Neural cell (in vitro differentiated cells): ENCODE measurements at regions not wholly inside any gene's neighbourhood (a gene's known extent, or its start where the extent isn't known, plus 50 kb on each side); places are given as distances from the start of the nearest gene placed in this dataset.

Source experiments
- H2AFZ ChIP-seq: fragments of 200-600, 300-800 bp; sonication (generic), shearing (Covaris generic); 2 replicates; pipeline ENCODE4 v1.6.0; 2014; ENCODE audit warnings: low read depth, mild to moderate bottlenecking, antibody characterized with exemption, low read length, moderate library complexity
- H3F3A ChIP-seq: fragments of 200-600 bp; shearing (Covaris generic); 2 replicates; pipeline ENCODE4 v1.6.1; 2016; ENCODE audit warnings: mild to moderate bottlenecking, moderate library complexity, mixed read lengths, antibody characterized with exemption, low read length; ENCODE audit not compliant: insufficient read depth, poor library complexity, severe bottlenecking
- H3K27ac ChIP-seq: fragments of 200-600, 300-800 bp; sonication (generic), shearing (Covaris generic); 2 replicates; pipeline ENCODE4 v1.5.1; 2014; ENCODE audit warnings: mild to moderate bottlenecking, low read length, moderate library complexity
- H3K27me3 ChIP-seq: fragments of 300-800, 200-600 bp; sonication (generic), shearing (Covaris generic); 2 replicates; pipeline ENCODE4 v1.6.0; 2014; ENCODE audit warnings: mild to moderate bottlenecking, low read depth, low read length, moderate library complexity; ENCODE audit not compliant: insufficient read depth
- H3K36me3 ChIP-seq: fragments of 300-800, 200-600 bp; sonication (generic), shearing (Covaris generic); 2 replicates; pipeline ENCODE4 v1.5.1; 2014; ENCODE audit warnings: mild to moderate bottlenecking, antibody characterized with exemption, low read length, moderate library complexity; ENCODE audit not compliant: insufficient read depth
- H3K4me2 ChIP-seq: fragments of 300-800, 200-600 bp; sonication (generic), shearing (Covaris generic); 2 replicates; pipeline ENCODE4 v1.6.0; 2014; ENCODE audit warnings: mild to moderate bottlenecking, low read length
- H3K4me3 ChIP-seq: fragments of 300-800, 200-600 bp; sonication (generic), shearing (Covaris generic); 2 replicates; pipeline ENCODE4 v1.5.1; 2014; ENCODE audit warnings: mild to moderate bottlenecking, low read length, moderate library complexity
- H3K79me2 ChIP-seq: fragments of 200-600 bp; shearing (Covaris generic); replicated peaks from 2 replicates; pipeline ENCODE4 v1.6.0; 2014; ENCODE audit warnings: mild to moderate bottlenecking, low read length, moderate library complexity; ENCODE audit not compliant: insufficient read depth
- H3K9ac ChIP-seq: fragments of 300-800, 200-600 bp; sonication (generic), shearing (Covaris generic); 2 replicates; pipeline ENCODE4 v1.6.1; 2016; ENCODE audit warnings: mild to moderate bottlenecking, low read length, mixed read lengths
- H3K9me2 ChIP-seq: fragments of 200-600 bp; shearing (Covaris generic); 2 replicates; pipeline ENCODE4 v1.6.1; 2016; ENCODE audit warnings: mild to moderate bottlenecking, low read length, mixed read lengths; ENCODE audit not compliant: insufficient read depth
- H3K9me3 ChIP-seq: fragments of 200-600, 300-800 bp; sonication (generic), shearing (Covaris generic); 2 replicates; pipeline ENCODE4 v1.6.1; 2016; ENCODE audit warnings: mild to moderate bottlenecking, mixed run types, low read length, moderate library complexity, mixed read lengths
- H4K20me1 ChIP-seq: fragments of 200-600 bp; shearing (Covaris generic); 2 replicates; pipeline ENCODE4 v1.6.1; 2016; ENCODE audit warnings: mild to moderate bottlenecking, mixed run types; ENCODE audit not compliant: insufficient read depth
- CTCF ChIP-seq: fragments of 450-650 bp; IDR thresholded peaks from 2 replicates; pipeline ENCODE4 v1.5.1; 2014; ENCODE audit warnings: antibody characterized with exemption, mild to moderate bottlenecking, moderate library complexity; ENCODE audit not compliant: poor library complexity, severe bottlenecking
- EP300 ChIP-seq: fragments of 450-650 bp; conservative IDR thresholded peaks from 2 replicates; pipeline ENCODE4 v1.6.1; 2014; ENCODE audit warnings: antibody characterized with exemption, mild to moderate bottlenecking, moderate library complexity; ENCODE audit not compliant: poor library complexity, severe bottlenecking
- EZH2 ChIP-seq: fragments of 200-600, 300-800 bp; shearing (Covaris generic), sonication (generic); IDR thresholded peaks from 2 replicates; pipeline ENCODE4 v1.6.1; 2014; ENCODE audit warnings: antibody characterized with exemption, low read length, borderline replicate concordance, mild to moderate bottlenecking; ENCODE audit not compliant: insufficient read depth, poor library complexity, severe bottlenecking
- MXI1 ChIP-seq: fragments of 450-650 bp; conservative IDR thresholded peaks from 2 replicates; pipeline ENCODE4 v1.6.1; 2014; ENCODE audit warnings: antibody characterized with exemption, mild to moderate bottlenecking; ENCODE audit not compliant: poor library complexity, severe bottlenecking
- POLR2AphosphoS5 ChIP-seq: IDR thresholded peaks from 2 replicates; pipeline ENCODE4 v1.6.1; 2012
- RAD21 ChIP-seq: fragments of 450-650 bp; conservative IDR thresholded peaks from 2 replicates; pipeline ENCODE4 v1.6.1; 2014; ENCODE audit warnings: antibody characterized with exemption, mild to moderate bottlenecking, moderate library complexity
- SMC3 ChIP-seq: fragments of 450-650 bp; conservative IDR thresholded peaks from 2 replicates; pipeline ENCODE4 v1.6.1; 2014; ENCODE audit warnings: antibody characterized with exemption, mild to moderate bottlenecking, moderate library complexity; ENCODE audit not compliant: poor library complexity
- TAF1 ChIP-seq: IDR thresholded peaks from 2 replicates; pipeline ENCODE4 v1.6.1; 2012; ENCODE audit warnings: low read depth
- TF ChIP-seq, protein P1 (sequence below): IDR thresholded peaks from 2 replicates; pipeline ENCODE4 v1.6.1; 2012; ENCODE audit warnings: borderline replicate concordance

DNA sequence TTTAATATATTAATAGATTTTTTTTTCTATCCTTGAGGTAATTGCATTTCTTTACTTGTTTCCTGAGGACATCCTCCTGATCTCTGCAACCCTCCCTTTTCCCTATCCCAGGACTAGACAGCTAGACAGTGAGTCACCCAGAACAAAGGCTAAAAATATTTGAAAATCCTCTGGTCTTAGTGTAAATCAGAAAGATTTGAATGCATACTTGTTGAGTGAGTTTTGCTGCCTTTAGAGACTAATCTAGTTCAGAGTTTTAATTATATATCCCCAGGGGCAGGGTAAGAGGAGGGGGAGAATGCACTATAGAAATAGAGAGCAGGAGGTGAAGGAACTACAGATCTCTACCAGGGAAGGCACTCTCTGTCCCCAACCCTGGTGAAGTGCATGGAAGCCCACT lies 202.3 kb upstream of the TCF4 start:
- Histone ChIP-seq H3K9ac (no peak overlapping the region), H3F3A (no peaks in the 10 kb centered on the region), H3K4me2 (no peak overlapping the region)

GRCh38 chr18:55787536-55788073 lies 199.6 kb upstream of the TCF4 start:
- H2AFZ ChIP-seq = no peak overlapping the region
- no peaks in the 10 kb centered on the region for H3K27me3 ChIP-seq
- no peaks in the 10 kb centered on the region for H4K20me1 ChIP-seq
- no peak overlapping the region for H3K27ac ChIP-seq
- TF ChIP-seq CTCF (no peak), EP300 (no peak), SMC3 (no peak), EZH2 (no peak), POLR2AphosphoS5 (no peak), RAD21 (no peak), TAF1 (no peak), MXI1 (no peak)
- TF ChIP-seq, protein P1, sequence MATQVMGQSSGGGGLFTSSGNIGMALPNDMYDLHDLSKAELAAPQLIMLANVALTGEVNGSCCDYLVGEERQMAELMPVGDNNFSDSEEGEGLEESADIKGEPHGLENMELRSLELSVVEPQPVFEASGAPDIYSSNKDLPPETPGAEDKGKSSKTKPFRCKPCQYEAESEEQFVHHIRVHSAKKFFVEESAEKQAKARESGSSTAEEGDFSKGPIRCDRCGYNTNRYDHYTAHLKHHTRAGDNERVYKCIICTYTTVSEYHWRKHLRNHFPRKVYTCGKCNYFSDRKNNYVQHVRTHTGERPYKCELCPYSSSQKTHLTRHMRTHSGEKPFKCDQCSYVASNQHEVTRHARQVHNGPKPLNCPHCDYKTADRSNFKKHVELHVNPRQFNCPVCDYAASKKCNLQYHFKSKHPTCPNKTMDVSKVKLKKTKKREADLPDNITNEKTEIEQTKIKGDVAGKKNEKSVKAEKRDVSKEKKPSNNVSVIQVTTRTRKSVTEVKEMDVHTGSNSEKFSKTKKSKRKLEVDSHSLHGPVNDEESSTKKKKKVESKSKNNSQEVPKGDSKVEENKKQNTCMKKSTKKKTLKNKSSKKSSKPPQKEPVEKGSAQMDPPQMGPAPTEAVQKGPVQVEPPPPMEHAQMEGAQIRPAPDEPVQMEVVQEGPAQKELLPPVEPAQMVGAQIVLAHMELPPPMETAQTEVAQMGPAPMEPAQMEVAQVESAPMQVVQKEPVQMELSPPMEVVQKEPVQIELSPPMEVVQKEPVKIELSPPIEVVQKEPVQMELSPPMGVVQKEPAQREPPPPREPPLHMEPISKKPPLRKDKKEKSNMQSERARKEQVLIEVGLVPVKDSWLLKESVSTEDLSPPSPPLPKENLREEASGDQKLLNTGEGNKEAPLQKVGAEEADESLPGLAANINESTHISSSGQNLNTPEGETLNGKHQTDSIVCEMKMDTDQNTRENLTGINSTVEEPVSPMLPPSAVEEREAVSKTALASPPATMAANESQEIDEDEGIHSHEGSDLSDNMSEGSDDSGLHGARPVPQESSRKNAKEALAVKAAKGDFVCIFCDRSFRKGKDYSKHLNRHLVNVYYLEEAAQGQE = no peak
- H3K9ac ChIP-seq = no peak overlapping the region
- H3K4me3 ChIP-seq = no peak overlapping the region
- H3F3A ChIP-seq = no peaks in the 10 kb centered on the region
- H3K79me2 ChIP-seq = no peaks in the 10 kb centered on the region
- H3K9me3 ChIP-seq = no peaks in the 10 kb centered on the region
- H3K4me2 ChIP-seq = peak overlapping the region; percentile 4
- H3K9me2 ChIP-seq = peaks cover 3% of the 10 kb centered on the region
- no peaks in the 10 kb centered on the region for H3K36me3 ChIP-seq

More for the DNA sequence above, 202.3 kb upstream of the TCF4 start:
- Histone ChIP-seq H3K4me3 (no peak overlapping the region), H3K36me3 (no peaks in the 10 kb centered on the region), H3K27ac (no peak overlapping the region), H2AFZ (no peak overlapping the region), H3K9me2 (no peaks in the 10 kb centered on the region), H3K79me2 (no peaks in the 10 kb centered on the region), H3K9me3 (no peaks in the 10 kb centered on the region), H4K20me1 (no peaks in the 10 kb centered on the region), H3K27me3 (no peaks in the 10 kb centered on the region)
- TF ChIP-seq EZH2 (no peak), CTCF (no peak), MXI1 (no peak), RAD21 (no peak), POLR2AphosphoS5 (no peak), EP300 (no peak), SMC3 (no peak), TAF1 (no peak)
- TF ChIP-seq, protein P1 = no peak
